ENCODE measurements at regions not wholly inside any gene's neighbourhood (a gene's known extent, or its start where the extent isn't known, plus 50 kb on each side); places are given as distances from the start of the nearest gene placed in this dataset.

GRCh38 chr5:82405161-82405560 lies 127.0 kb upstream of the RPS23 start:
- Histone ChIP-seq H3K36me3 (ENCODE audit: insufficient read depth, low read length) (no peaks in the 10 kb centered on the region), H3K9ac (ENCODE audit: low read depth, low read length, poor library complexity, severe bottlenecking) (no peak overlapping the region), H3K79me2 (ENCODE audit: insufficient read depth, low read length) (no peaks in the 10 kb centered on the region), H3K4me2 (ENCODE audit: low read depth, low read length, poor library complexity, severe bottlenecking) (no peak overlapping the region), H3K4me3 (ENCODE audit: low read length, poor library complexity, severe bottlenecking) (no peak overlapping the region), H3K9me3 (ENCODE audit: insufficient read depth, low read depth, low read length) (no peaks in the 10 kb centered on the region; the same call in 1 of the 2 replicates), H3K9me2 (replicated peaks; ENCODE audit: low read depth, low read length) (no peaks in the 10 kb centered on the region), H4K20me1 (ENCODE audit: insufficient read depth, low read length, poor library complexity, severe bottlenecking) (no peaks in the 10 kb centered on the region), H3F3A (ENCODE audit: low read depth) (no peaks in the 10 kb centered on the region), H3K4me1 (ENCODE audit: insufficient read depth, low read length, poor library complexity, severe bottlenecking) (no peaks in the 10 kb centered on the region), H2AFZ (ENCODE audit: low read length) (no peak overlapping the region), H3K27me3 (ENCODE audit: insufficient read depth, low read length, poor library complexity, severe bottlenecking) (no peaks in the 10 kb centered on the region)
- TF ChIP-seq EZH2phosphoT487 (IDR thresholded peaks at IDR 0.05; ENCODE audit: borderline replicate concordance) = no peak
- TF ChIP-seq CTCF (conservative IDR thresholded peaks at IDR 0.05; ENCODE audit: low read length) = no peak

DNA sequence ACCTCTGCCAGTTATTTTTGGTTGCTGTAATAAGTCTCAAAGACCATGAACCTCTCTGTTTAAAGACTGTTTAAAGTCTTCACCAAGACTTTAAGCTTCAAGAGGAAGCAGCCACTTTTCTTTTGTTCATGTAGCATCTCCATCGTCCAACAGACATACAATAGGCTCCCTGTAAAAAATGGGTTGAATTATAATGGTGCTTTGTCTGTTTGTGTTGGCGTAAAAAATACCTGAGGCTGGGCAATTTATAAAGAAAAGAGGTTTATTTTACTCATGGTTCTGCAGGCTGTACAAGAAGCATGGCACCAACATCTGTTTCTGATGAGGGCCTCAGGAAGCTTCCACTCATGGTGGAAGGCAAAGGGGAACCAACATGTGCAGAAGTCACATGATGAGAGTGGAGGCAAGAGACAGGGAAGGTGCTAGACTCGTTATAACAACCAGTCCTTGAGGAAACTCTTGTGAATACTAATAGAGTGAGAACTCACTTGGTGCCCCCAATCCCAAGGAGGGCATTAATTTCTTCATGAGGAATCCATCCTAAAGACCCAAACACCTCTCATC lies 126.3 kb upstream of the RPS23 start:
- Histone ChIP-seq H4K20me1 (ENCODE audit: insufficient read depth, low read length, poor library complexity, severe bottlenecking) (no peaks in the 10 kb centered on the region), H3K79me2 (ENCODE audit: insufficient read depth, low read length) (no peaks in the 10 kb centered on the region), H3K4me1 (ENCODE audit: insufficient read depth, low read length, poor library complexity, severe bottlenecking) (no peaks in the 10 kb centered on the region), H3F3A (ENCODE audit: low read depth) (no peaks in the 10 kb centered on the region), H3K9me2 (replicated peaks; ENCODE audit: low read depth, low read length) (no peaks in the 10 kb centered on the region), H3K9ac (ENCODE audit: low read depth, low read length, poor library complexity, severe bottlenecking) (no peak overlapping the region), H3K9me3 (ENCODE audit: insufficient read depth, low read depth, low read length) (no peaks in the 10 kb centered on the region; the same call in 1 of the 2 replicates), H3K36me3 (ENCODE audit: insufficient read depth, low read length) (no peaks in the 10 kb centered on the region), H3K4me2 (ENCODE audit: low read depth, low read length, poor library complexity, severe bottlenecking) (no peak overlapping the region), H2AFZ (ENCODE audit: low read length) (no peak overlapping the region), H3K27me3 (ENCODE audit: insufficient read depth, low read length, poor library complexity, severe bottlenecking) (no peaks in the 10 kb centered on the region), H3K4me3 (ENCODE audit: low read length, poor library complexity, severe bottlenecking) (no peak overlapping the region)
- TF ChIP-seq CTCF (conservative IDR thresholded peaks at IDR 0.05; ENCODE audit: low read length) (no peak), EZH2phosphoT487 (IDR thresholded peaks at IDR 0.05; ENCODE audit: borderline replicate concordance) (no peak)

- Histone ChIP-seq H2AFZ (ENCODE audit: low read length) (no peak overlapping the region), H3K9ac (ENCODE audit: low read depth, low read length, poor library complexity, severe bottlenecking) (no peak overlapping the region), H3K4me2 (ENCODE audit: low read depth, low read length, poor library complexity, severe bottlenecking) (no peak overlapping the region), H3K79me2 (ENCODE audit: insufficient read depth, low read length) (no peaks in the 10 kb centered on the region), H4K20me1 (ENCODE audit: insufficient read depth, low read length, poor library complexity, severe bottlenecking) (no peaks in the 10 kb centered on the region), H3K9me3 (ENCODE audit: insufficient read depth, low read depth, low read length) (no peaks in the 10 kb centered on the region; the same call in 1 of the 2 replicates), H3K27me3 (ENCODE audit: insufficient read depth, low read length, poor library complexity, severe bottlenecking) (no peaks in the 10 kb centered on the region), H3K9me2 (replicated peaks; ENCODE audit: low read depth, low read length) (no peaks in the 10 kb centered on the region), H3K4me3 (ENCODE audit: low read length, poor library complexity, severe bottlenecking) (no peak overlapping the region), H3K36me3 (ENCODE audit: insufficient read depth, low read length) (no peaks in the 10 kb centered on the region), H3F3A (ENCODE audit: low read depth) (no peaks in the 10 kb centered on the region), H3K4me1 (ENCODE audit: insufficient read depth, low read length, poor library complexity, severe bottlenecking) (no peaks in the 10 kb centered on the region)
- no peak for TF ChIP-seq CTCF (conservative IDR thresholded peaks at IDR 0.05; ENCODE audit: low read length)
These were observed 125.6 kb upstream of the RPS23 start for GRCh38 chr5:82403724-82404123.

Data from Loucy (cell line).